Activated B cell treated with CpG ODN at 0.5 μM for 24 hours (primary cell): ENCODE measurements at regions not wholly inside any gene's neighbourhood (a gene's known extent, or its start where the extent isn't known, plus 50 kb on each side); places are given as distances from the start of the nearest gene placed in this dataset.

Source experiments
- ATAC-seq: fragments of 200-7000 bp; cut with Tn5 transposase; one replicate; pipeline ENCODE4 v1.10.0; 2021; ENCODE audit warnings: low read depth, mild to moderate bottlenecking, moderate library complexity
- CTCF ChIA-PET: fragments of 350-600 bp; sonication (Branson Sonifier 250); formaldehyde crosslinking; loops from one replicate; lab custom pipeline; 2021; ENCODE audit warnings: antibody characterized with exemption; lab: Charles Lee
- POLR2A ChIA-PET: fragments of 350-600 bp; sonication (Branson Sonifier 250); formaldehyde crosslinking; loops from one replicate; lab custom pipeline; 2021; ENCODE audit warnings: antibody characterized with exemption; lab: Charles Lee
- DNase-seq: peaks from one replicate; pipeline ENCODE4 v3.0.0; 2022
- H3K27ac Mint-ChIP-seq: one replicate; pipeline ENCODE4 v1.8.0; 2020; ENCODE audit warnings: mixed read lengths
- H3K27me3 Mint-ChIP-seq: one replicate; pipeline ENCODE4 v1.8.0; 2021; ENCODE audit warnings: mixed read lengths
- H3K36me3 Mint-ChIP-seq: one replicate; pipeline ENCODE4 v1.8.0; 2021; ENCODE audit warnings: low read depth, mixed read lengths
- H3K4me1 Mint-ChIP-seq: one replicate; pipeline ENCODE4 v1.8.0; 2021; ENCODE audit warnings: mixed read lengths
- H3K4me3 Mint-ChIP-seq: one replicate; pipeline ENCODE4 v1.8.0; 2020; ENCODE audit warnings: mild to moderate bottlenecking, mixed read lengths
- H3K9me3 Mint-ChIP-seq: one replicate; pipeline ENCODE4 v1.8.0; 2020; ENCODE audit warnings: mixed read lengths
- CTCF ChIP-seq: fragments of 200-600 bp; IDR thresholded peaks from one replicate; pipeline ENCODE4 v1.8.0; 2022; ENCODE audit warnings: antibody characterized with exemption, mild to moderate bottlenecking
- intact Hi-C: fragments of 100-400 bp; cut with micrococcal nuclease; formaldehyde crosslinking; loops from one replicate; pipeline ENCODE4 v1.15.1; 2024

- ChIA-PET POLR2A (no interaction called here), CTCF (no interaction called here)
- Mint-ChIP-seq H3K36me3 (no peaks in the 10 kb centered on the region), H3K9me3 (peaks cover 5% of the 10 kb centered on the region), H3K4me1 (no peaks in the 10 kb centered on the region), H3K27me3 (peaks cover 28% of the 10 kb centered on the region), H3K4me3 (no peak overlapping the region), H3K27ac (no peak overlapping the region)
- intact Hi-C loops: no loop called here
- TF ChIP-seq CTCF: no peak
- no peak for DNase-seq
- no peak for ATAC-seq
These were observed 63.7 kb upstream of the CRHR1 start for GRCh38 chr17:45720386-45720785.

- intact Hi-C loops: no loop called here
- CTCF ChIA-PET: no interaction called here
- Mint-ChIP-seq H3K9me3 (peaks cover 9% of the 10 kb centered on the region), H3K4me3 (no peak overlapping the region), H3K27me3 (peaks cover 30% of the 10 kb centered on the region), H3K27ac (no peak overlapping the region), H3K4me1 (no peaks in the 10 kb centered on the region), H3K36me3 (no peaks in the 10 kb centered on the region)
- TF ChIP-seq CTCF: no peak
- POLR2A ChIA-PET: no interaction called here
- ATAC-seq: no peak
- DNase-seq: no peak
These were observed 62.0 kb upstream of the CRHR1 start for GRCh38 chr17:45722161-45722560.

GRCh38 chr17:45729294-45729907 is 54.7 kb upstream of the CRHR1 start:
- no peak for ATAC-seq
- Mint-ChIP-seq H3K4me1 (no peaks in the 10 kb centered on the region), H3K4me3 (no peak overlapping the region), H3K36me3 (no peaks in the 10 kb centered on the region), H3K27me3 (peaks cover 39% of the 10 kb centered on the region), H3K27ac (no peak overlapping the region), H3K9me3 (peaks cover 15% of the 10 kb centered on the region)
- intact Hi-C loops: no loop called here
- POLR2A ChIA-PET: no interaction called here
- no peak for TF ChIP-seq CTCF
- CTCF ChIA-PET: no interaction called here
- no peak for DNase-seq

- Mint-ChIP-seq H3K9me3 (peaks cover 15% of the 10 kb centered on the region), H3K4me3 (no peak overlapping the region), H3K27me3 (peaks cover 35% of the 10 kb centered on the region), H3K36me3 (no peaks in the 10 kb centered on the region), H3K4me1 (no peaks in the 10 kb centered on the region), H3K27ac (no peak overlapping the region)
- DNase-seq (no peak), ATAC-seq (no peak)
- intact Hi-C loops: no loop called here
- POLR2A ChIA-PET: no interaction called here
- CTCF ChIA-PET: no interaction called here
- no peak for TF ChIP-seq CTCF
These were observed 53.9 kb upstream of the CRHR1 start for GRCh38 chr17:45730192-45730591.

GRCh38 chr17:45731459-45731858 is 52.7 kb upstream of the CRHR1 start:
- DNase-seq (no peak), ATAC-seq (no peak)
- Mint-ChIP-seq H3K4me3 (no peak overlapping the region), H3K4me1 (no peaks in the 10 kb centered on the region), H3K36me3 (no peaks in the 10 kb centered on the region), H3K9me3 (peaks cover 9% of the 10 kb centered on the region), H3K27ac (no peak overlapping the region), H3K27me3 (peaks cover 34% of the 10 kb centered on the region)
- intact Hi-C loops: no loop called here
- TF ChIP-seq CTCF: no peak
- ChIA-PET POLR2A (no interaction called here), CTCF (no interaction called here)
